ENCODE measurements at regions not wholly inside any gene's neighbourhood (a gene's known extent, or its start where the extent isn't known, plus 50 kb on each side); places are given as distances from the start of the nearest gene placed in this dataset.

DNA sequence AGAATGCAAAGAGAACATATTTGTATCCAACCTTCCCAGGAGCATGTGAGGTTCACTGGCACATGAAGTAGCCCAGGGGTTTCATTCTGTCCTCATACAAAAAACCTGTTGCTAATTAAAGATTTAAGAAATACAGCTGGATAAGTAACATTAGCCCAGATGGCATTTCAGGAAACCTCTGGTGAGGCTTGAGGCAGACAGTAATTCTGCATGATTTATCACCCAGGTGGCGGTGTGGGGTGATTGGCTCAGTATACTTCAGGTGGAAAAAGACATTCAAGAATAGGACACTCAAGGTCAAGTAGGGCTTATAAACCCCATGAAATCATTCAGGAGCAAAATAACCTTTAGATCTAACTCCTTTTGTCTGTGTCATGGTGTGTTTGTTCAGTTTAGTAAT is 237.4 kb downstream of the RNF144A start:
- Histone ChIP-seq H3K4ac (ENCODE audit: low read depth in 1 of 2, low read length in 2 of 2) (no peak overlapping the region), H4K91ac (ENCODE audit: low read length) (no peak overlapping the region), H2BK12ac (ENCODE audit: low read length in 2 of 2) (no peak overlapping the region), H2AK5ac (ENCODE audit: low read length, severe bottlenecking) (no peak overlapping the region), H2BK120ac (ENCODE audit: low read depth, low read length) (no peak overlapping the region), H3K27me3 (ENCODE audit: control insufficient read depth in 1 of 2, insufficient read depth in 1 of 2, low read length in 2 of 2) (no peaks in the 10 kb centered on the region), H2BK15ac (ENCODE audit: low read depth, poor library complexity, severe bottlenecking) (no peak overlapping the region), H3K18ac (ENCODE audit: low read depth in 1 of 2, low read length in 2 of 2) (no peak overlapping the region), H3K4me3 (ENCODE audit: insufficient read depth in 1 of 2, low read depth in 1 of 2, low read length in 2 of 2) (no peak overlapping the region), H3K4me2 (ENCODE audit: low read length, poor library complexity, severe bottlenecking) (no peak overlapping the region), H3K23ac (ENCODE audit: low read length in 2 of 2) (no peak overlapping the region), H3K9me3 (ENCODE audit: control insufficient read depth, low read length) (peaks cover 8% of the 10 kb centered on the region), H3K14ac (ENCODE audit: low read length in 2 of 2) (no peak overlapping the region), H3K27ac (ENCODE audit: low read length, poor library complexity, severe bottlenecking) (no peak overlapping the region), H4K8ac (ENCODE audit: low read length) (no peak overlapping the region), H2AFZ (ENCODE audit: low read depth, low read length) (no peak overlapping the region), H2BK5ac (ENCODE audit: low read depth, low read length, poor library complexity, severe bottlenecking) (no peak overlapping the region), H3K36me3 (ENCODE audit: control insufficient read depth in 1 of 2, insufficient read depth in 2 of 2, low read depth in 1 of 2, low read length in 2 of 2) (no peaks in the 10 kb centered on the region), H3K9ac (ENCODE audit: low read length) (no peak overlapping the region), H3K4me1 (ENCODE audit: control insufficient read depth, insufficient read depth, low read depth, low read length) (no peaks in the 10 kb centered on the region), H3K79me1 (replicated peaks; ENCODE audit: low read length, poor library complexity, severe bottlenecking) (no peaks in the 10 kb centered on the region)
- WGBS: 88% methylated on average over 1 of the region's 1 CpG
- no peak for DNase-seq

DNA sequence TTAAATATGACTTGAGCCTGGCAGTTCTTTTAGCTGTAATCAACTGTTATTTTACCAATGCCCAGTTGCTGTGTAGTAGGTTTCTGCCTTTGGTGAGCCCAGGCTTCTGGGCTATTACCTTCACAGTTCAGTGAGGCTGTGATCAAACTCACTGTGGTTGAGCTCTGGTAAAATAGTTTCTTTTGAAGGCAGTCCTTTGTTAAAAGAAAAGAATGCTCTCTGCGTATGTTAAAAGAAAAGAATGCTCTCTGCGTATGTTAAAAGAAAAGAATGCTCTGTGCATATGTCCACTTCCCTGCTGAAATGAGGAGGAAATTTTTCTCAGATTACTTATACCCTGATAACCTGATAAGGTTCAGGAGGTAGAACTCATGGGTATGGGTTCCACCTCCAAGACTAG is 244.3 kb downstream of the RNF144A start:
- no peak overlapping the region for H2BK120ac ChIP-seq (ENCODE audit: low read depth, low read length)
- 86% methylated on average over 1 of the region's 2 CpGs for WGBS
- H2BK5ac ChIP-seq (ENCODE audit: low read depth, low read length, poor library complexity, severe bottlenecking): no peak overlapping the region
- no peak overlapping the region for H4K8ac ChIP-seq (ENCODE audit: low read length)
- H2AFZ ChIP-seq (ENCODE audit: low read depth, low read length): no peak overlapping the region
- no peak overlapping the region for H2AK5ac ChIP-seq (ENCODE audit: low read length, severe bottlenecking)
- no peaks in the 10 kb centered on the region for H3K4me1 ChIP-seq (ENCODE audit: control insufficient read depth, insufficient read depth, low read depth, low read length)
- no peak overlapping the region for H3K4ac ChIP-seq (ENCODE audit: low read depth in 1 of 2, low read length in 2 of 2)
- no peak overlapping the region for H3K23ac ChIP-seq (ENCODE audit: low read length in 2 of 2)
- H3K9me3 ChIP-seq (ENCODE audit: control insufficient read depth, low read length): no peaks in the 10 kb centered on the region
- no peak overlapping the region for H2BK12ac ChIP-seq (ENCODE audit: low read length in 2 of 2)
- H3K36me3 ChIP-seq (ENCODE audit: control insufficient read depth in 1 of 2, insufficient read depth in 2 of 2, low read depth in 1 of 2, low read length in 2 of 2): no peaks in the 10 kb centered on the region
- H2BK15ac ChIP-seq (ENCODE audit: low read depth, poor library complexity, severe bottlenecking): no peak overlapping the region
- no peak overlapping the region for H3K14ac ChIP-seq (ENCODE audit: low read length in 2 of 2)
- no peak overlapping the region for H3K4me2 ChIP-seq (ENCODE audit: low read length, poor library complexity, severe bottlenecking)
- H3K4me3 ChIP-seq (ENCODE audit: insufficient read depth in 1 of 2, low read depth in 1 of 2, low read length in 2 of 2): no peak overlapping the region
- H4K91ac ChIP-seq (ENCODE audit: low read length): no peak overlapping the region
- H3K9ac ChIP-seq (ENCODE audit: low read length): no peak overlapping the region
- DNase-seq: no peak
- no peak overlapping the region for H3K27ac ChIP-seq (ENCODE audit: low read length, poor library complexity, severe bottlenecking)
- H3K18ac ChIP-seq (ENCODE audit: low read depth in 1 of 2, low read length in 2 of 2): no peak overlapping the region
- H3K27me3 ChIP-seq (ENCODE audit: control insufficient read depth in 1 of 2, insufficient read depth in 1 of 2, low read length in 2 of 2): no peaks in the 10 kb centered on the region
- no peaks in the 10 kb centered on the region for H3K79me1 ChIP-seq (replicated peaks; ENCODE audit: low read length, poor library complexity, severe bottlenecking)

DNA sequence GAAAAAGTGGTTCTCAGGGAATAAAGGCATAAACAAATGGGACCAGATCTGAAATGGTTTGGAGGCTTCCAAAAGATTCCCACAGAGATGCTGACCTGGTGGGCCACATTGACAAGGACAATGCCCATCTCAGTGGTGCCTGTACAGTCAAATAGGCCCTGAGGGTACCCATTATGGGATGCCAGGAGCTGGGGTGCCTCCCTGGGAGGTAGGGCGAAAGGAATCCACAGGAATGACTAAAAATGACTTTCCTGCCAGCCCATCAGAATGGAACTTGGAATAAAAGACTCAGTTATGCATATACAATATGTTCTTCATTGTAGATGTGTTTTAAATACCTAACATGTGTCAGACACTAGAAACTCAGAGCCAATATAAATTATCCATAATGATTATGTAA is 248.5 kb downstream of the RNF144A start:
- Histone ChIP-seq H4K91ac (ENCODE audit: low read length) (no peak overlapping the region), H2AK5ac (ENCODE audit: low read length, severe bottlenecking) (no peak overlapping the region), H2BK120ac (ENCODE audit: low read depth, low read length) (no peak overlapping the region), H3K36me3 (ENCODE audit: control insufficient read depth in 1 of 2, insufficient read depth in 2 of 2, low read depth in 1 of 2, low read length in 2 of 2) (no peaks in the 10 kb centered on the region), H2BK15ac (ENCODE audit: low read depth, poor library complexity, severe bottlenecking) (no peak overlapping the region), H3K4me2 (ENCODE audit: low read length, poor library complexity, severe bottlenecking) (no peak overlapping the region), H4K8ac (ENCODE audit: low read length) (no peak overlapping the region), H3K14ac (ENCODE audit: low read length in 2 of 2) (no peak overlapping the region), H3K18ac (ENCODE audit: low read depth in 1 of 2, low read length in 2 of 2) (no peak overlapping the region), H2BK5ac (ENCODE audit: low read depth, low read length, poor library complexity, severe bottlenecking) (no peak overlapping the region), H3K23ac (ENCODE audit: low read length in 2 of 2) (no peak overlapping the region), H3K4ac (ENCODE audit: low read depth in 1 of 2, low read length in 2 of 2) (no peak overlapping the region), H2BK12ac (ENCODE audit: low read length in 2 of 2) (no peak overlapping the region), H3K9ac (ENCODE audit: low read length) (no peak overlapping the region), H3K4me1 (ENCODE audit: control insufficient read depth, insufficient read depth, low read depth, low read length) (no peaks in the 10 kb centered on the region), H3K27me3 (ENCODE audit: control insufficient read depth in 1 of 2, insufficient read depth in 1 of 2, low read length in 2 of 2) (no peaks in the 10 kb centered on the region), H3K4me3 (ENCODE audit: insufficient read depth in 1 of 2, low read depth in 1 of 2, low read length in 2 of 2) (no peak overlapping the region), H3K27ac (ENCODE audit: low read length, poor library complexity, severe bottlenecking) (no peak overlapping the region), H3K79me1 (replicated peaks; ENCODE audit: low read length, poor library complexity, severe bottlenecking) (no peaks in the 10 kb centered on the region), H2AFZ (ENCODE audit: low read depth, low read length) (no peak overlapping the region), H3K9me3 (ENCODE audit: control insufficient read depth, low read length) (no peaks in the 10 kb centered on the region)
- no CpG with 5 or more reads among the region's 1 CpG for WGBS
- no peak for DNase-seq

GRCh38 chr2:7167801-7168411 is 250.7 kb downstream of the RNF144A start:
- no peak overlapping the region for H2AFZ ChIP-seq (ENCODE audit: low read depth, low read length)
- H3K23ac ChIP-seq (ENCODE audit: low read length in 2 of 2): no peak overlapping the region
- H2BK15ac ChIP-seq (ENCODE audit: low read depth, poor library complexity, severe bottlenecking): no peak overlapping the region
- no peaks in the 10 kb centered on the region for H3K79me1 ChIP-seq (replicated peaks; ENCODE audit: low read length, poor library complexity, severe bottlenecking)
- no peak overlapping the region for H2BK12ac ChIP-seq (ENCODE audit: low read length in 2 of 2)
- no peak overlapping the region for H4K91ac ChIP-seq (ENCODE audit: low read length)
- H2BK5ac ChIP-seq (ENCODE audit: low read depth, low read length, poor library complexity, severe bottlenecking): no peak overlapping the region
- no peaks in the 10 kb centered on the region for H3K4me1 ChIP-seq (ENCODE audit: control insufficient read depth, insufficient read depth, low read depth, low read length)
- H2BK120ac ChIP-seq (ENCODE audit: low read depth, low read length): no peak overlapping the region
- H3K4me3 ChIP-seq (ENCODE audit: insufficient read depth in 1 of 2, low read depth in 1 of 2, low read length in 2 of 2): no peak overlapping the region
- H3K27me3 ChIP-seq (ENCODE audit: control insufficient read depth in 1 of 2, insufficient read depth in 1 of 2, low read length in 2 of 2): peaks cover 0 to 6% of the 10 kb centered on the region in 2 experiments
- no peak overlapping the region for H3K9ac ChIP-seq (ENCODE audit: low read length)
- no peaks in the 10 kb centered on the region for H3K9me3 ChIP-seq (ENCODE audit: control insufficient read depth, low read length)
- no peak for DNase-seq
- no peak overlapping the region for H3K14ac ChIP-seq (ENCODE audit: low read length in 2 of 2)
- no peak overlapping the region for H3K27ac ChIP-seq (ENCODE audit: low read length, poor library complexity, severe bottlenecking)
- 92% methylated on average over 4 of the region's 6 CpGs for WGBS
- no peak overlapping the region for H4K8ac ChIP-seq (ENCODE audit: low read length)
- H3K4me2 ChIP-seq (ENCODE audit: low read length, poor library complexity, severe bottlenecking): no peak overlapping the region
- no peak overlapping the region for H3K4ac ChIP-seq (ENCODE audit: low read depth in 1 of 2, low read length in 2 of 2)
- no peaks in the 10 kb centered on the region for H3K36me3 ChIP-seq (ENCODE audit: control insufficient read depth in 1 of 2, insufficient read depth in 2 of 2, low read depth in 1 of 2, low read length in 2 of 2)
- no peak overlapping the region for H2AK5ac ChIP-seq (ENCODE audit: low read length, severe bottlenecking)
- no peak overlapping the region for H3K18ac ChIP-seq (ENCODE audit: low read depth in 1 of 2, low read length in 2 of 2)

Measured in mesenchymal stem cell (in vitro differentiated cells and primary cell).